ENCODE measurements at regions not wholly inside any gene's neighbourhood (a gene's known extent, or its start where the extent isn't known, plus 50 kb on each side); places are given as distances from the start of the nearest gene placed in this dataset.

GRCh38 chr1:81600878-81601622 is 199.7 kb upstream of the ADGRL2 start:
- 94 to 95% methylated on average over 3 of the region's 3 CpGs for WGBS, 2 experiments
- no peaks in the 10 kb centered on the region for H3K27me3 ChIP-seq (ENCODE audit: control insufficient read depth, insufficient read depth, low read length, poor library complexity, severe bottlenecking)
- no peaks in the 10 kb centered on the region for H3K36me3 ChIP-seq (ENCODE audit: control insufficient read depth, insufficient read depth, low read length)
- H3K9me3 ChIP-seq (ENCODE audit: control insufficient read depth, low read length): no peaks in the 10 kb centered on the region
- no peak overlapping the region for H3K4me3 ChIP-seq (ENCODE audit: insufficient read depth, low read depth, low read length)
- H3K27ac ChIP-seq (ENCODE audit: insufficient read depth, low read depth, low read length, poor library complexity, severe bottlenecking): no peak overlapping the region
- H3K4me1 ChIP-seq (ENCODE audit: control insufficient read depth, insufficient read depth, low read length): peaks cover 4% of the 10 kb centered on the region

GRCh38 chr1:81600363-81600762 is 200.4 kb upstream of the ADGRL2 start:
- Histone ChIP-seq H3K27ac (ENCODE audit: insufficient read depth, low read depth, low read length, poor library complexity, severe bottlenecking) (no peak overlapping the region), H3K27me3 (ENCODE audit: control insufficient read depth, insufficient read depth, low read length, poor library complexity, severe bottlenecking) (no peaks in the 10 kb centered on the region), H3K4me1 (ENCODE audit: control insufficient read depth, insufficient read depth, low read length) (peaks cover 4% of the 10 kb centered on the region), H3K4me3 (ENCODE audit: insufficient read depth, low read depth, low read length) (no peak overlapping the region), H3K36me3 (ENCODE audit: control insufficient read depth, insufficient read depth, low read length) (no peaks in the 10 kb centered on the region), H3K9me3 (ENCODE audit: control insufficient read depth, low read length) (no peaks in the 10 kb centered on the region)
- WGBS, 2 experiments: 96 to 97% methylated on average over 1 of the region's 1 CpG

- Histone ChIP-seq H3K9me3 (ENCODE audit: control insufficient read depth, low read length) (no peaks in the 10 kb centered on the region), H3K36me3 (ENCODE audit: control insufficient read depth, insufficient read depth, low read length) (no peaks in the 10 kb centered on the region), H3K4me1 (ENCODE audit: control insufficient read depth, insufficient read depth, low read length) (peaks cover 4% of the 10 kb centered on the region), H3K4me3 (ENCODE audit: insufficient read depth, low read depth, low read length) (no peak overlapping the region), H3K27me3 (ENCODE audit: control insufficient read depth, insufficient read depth, low read length, poor library complexity, severe bottlenecking) (no peaks in the 10 kb centered on the region), H3K27ac (ENCODE audit: insufficient read depth, low read depth, low read length, poor library complexity, severe bottlenecking) (no peak overlapping the region)
- WGBS, 2 experiments: 94 to 96% methylated on average over 4 of the region's 4 CpGs
Observed at GRCh38 chr1:81598623-81599022, 202.1 kb upstream of the ADGRL2 start.

GRCh38 chr1:81597720-81598426 is 202.9 kb upstream of the ADGRL2 start:
- no peaks in the 10 kb centered on the region for H3K27me3 ChIP-seq (ENCODE audit: control insufficient read depth, insufficient read depth, low read length, poor library complexity, severe bottlenecking)
- no peak overlapping the region for H3K4me3 ChIP-seq (ENCODE audit: insufficient read depth, low read depth, low read length)
- H3K36me3 ChIP-seq (ENCODE audit: control insufficient read depth, insufficient read depth, low read length): no peaks in the 10 kb centered on the region
- WGBS, 2 experiments: 76 to 90% methylated on average over 2 of the region's 3 CpGs
- no peaks in the 10 kb centered on the region for H3K9me3 ChIP-seq (ENCODE audit: control insufficient read depth, low read length)
- no peak overlapping the region for H3K27ac ChIP-seq (ENCODE audit: insufficient read depth, low read depth, low read length, poor library complexity, severe bottlenecking)
- peaks cover 4% of the 10 kb centered on the region for H3K4me1 ChIP-seq (ENCODE audit: control insufficient read depth, insufficient read depth, low read length)

- no peak overlapping the region for H3K4me3 ChIP-seq (ENCODE audit: insufficient read depth, low read depth, low read length)
- H3K9me3 ChIP-seq (ENCODE audit: control insufficient read depth, low read length): no peaks in the 10 kb centered on the region
- H3K36me3 ChIP-seq (ENCODE audit: control insufficient read depth, insufficient read depth, low read length): no peaks in the 10 kb centered on the region
- no peak overlapping the region for H3K27ac ChIP-seq (ENCODE audit: insufficient read depth, low read depth, low read length, poor library complexity, severe bottlenecking)
- no peaks in the 10 kb centered on the region for H3K27me3 ChIP-seq (ENCODE audit: control insufficient read depth, insufficient read depth, low read length, poor library complexity, severe bottlenecking)
- peaks cover 4% of the 10 kb centered on the region for H3K4me1 ChIP-seq (ENCODE audit: control insufficient read depth, insufficient read depth, low read length)
- WGBS, 2 experiments: 90 to 92% methylated on average over 14 of the region's 14 CpGs
Observed at GRCh38 chr1:81596341-81596740, 204.4 kb upstream of the ADGRL2 start.

GRCh38 chr1:81594206-81594605 is 206.5 kb upstream of the ADGRL2 start:
- Histone ChIP-seq H3K36me3 (ENCODE audit: control insufficient read depth, insufficient read depth, low read length) (no peaks in the 10 kb centered on the region), H3K9me3 (ENCODE audit: control insufficient read depth, low read length) (no peaks in the 10 kb centered on the region), H3K27me3 (ENCODE audit: control insufficient read depth, insufficient read depth, low read length, poor library complexity, severe bottlenecking) (no peaks in the 10 kb centered on the region), H3K4me1 (ENCODE audit: control insufficient read depth, insufficient read depth, low read length) (peaks cover 4% of the 10 kb centered on the region), H3K27ac (ENCODE audit: insufficient read depth, low read depth, low read length, poor library complexity, severe bottlenecking) (no peak overlapping the region), H3K4me3 (ENCODE audit: insufficient read depth, low read depth, low read length) (no peak overlapping the region)
- WGBS, 2 experiments: 91 to 96% methylated on average over 1 of the region's 1 CpG

- Histone ChIP-seq H3K4me1 (ENCODE audit: control insufficient read depth, insufficient read depth, low read length) (no peaks in the 10 kb centered on the region), H3K27me3 (ENCODE audit: control insufficient read depth, insufficient read depth, low read length, poor library complexity, severe bottlenecking) (no peaks in the 10 kb centered on the region), H3K9me3 (ENCODE audit: control insufficient read depth, low read length) (no peaks in the 10 kb centered on the region), H3K4me3 (ENCODE audit: insufficient read depth, low read depth, low read length) (no peak overlapping the region), H3K27ac (ENCODE audit: insufficient read depth, low read depth, low read length, poor library complexity, severe bottlenecking) (no peak overlapping the region), H3K36me3 (ENCODE audit: control insufficient read depth, insufficient read depth, low read length) (no peaks in the 10 kb centered on the region)
- WGBS, 2 experiments: 94 to 95% methylated on average over 1 to 2 of the region's 2 CpGs
Observed at GRCh38 chr1:81592233-81592632, 208.5 kb upstream of the ADGRL2 start.

- Histone ChIP-seq H3K27me3 (ENCODE audit: control insufficient read depth, insufficient read depth, low read length, poor library complexity, severe bottlenecking) (no peaks in the 10 kb centered on the region), H3K4me1 (ENCODE audit: control insufficient read depth, insufficient read depth, low read length) (no peaks in the 10 kb centered on the region), H3K27ac (ENCODE audit: insufficient read depth, low read depth, low read length, poor library complexity, severe bottlenecking) (no peak overlapping the region), H3K4me3 (ENCODE audit: insufficient read depth, low read depth, low read length) (no peak overlapping the region), H3K9me3 (ENCODE audit: control insufficient read depth, low read length) (no peaks in the 10 kb centered on the region), H3K36me3 (ENCODE audit: control insufficient read depth, insufficient read depth, low read length) (no peaks in the 10 kb centered on the region)
- WGBS, 2 experiments: 81 to 88% methylated on average over 5 of the region's 5 CpGs
Observed at GRCh38 chr1:81590171-81590570, 210.6 kb upstream of the ADGRL2 start.

- H3K27ac ChIP-seq (ENCODE audit: insufficient read depth, low read depth, low read length, poor library complexity, severe bottlenecking): no peak overlapping the region
- WGBS, 2 experiments: 90 to 96% methylated on average over 3 of the region's 3 CpGs
Observed at GRCh38 chr1:81588149-81588548, 212.6 kb upstream of the ADGRL2 start.

GRCh38 chr1:81587426-81587825 is 213.3 kb upstream of the ADGRL2 start:
- Histone ChIP-seq H3K36me3 (ENCODE audit: control insufficient read depth, insufficient read depth, low read length) (no peaks in the 10 kb centered on the region), H3K27ac (ENCODE audit: insufficient read depth, low read depth, low read length, poor library complexity, severe bottlenecking) (no peak overlapping the region), H3K4me1 (ENCODE audit: control insufficient read depth, insufficient read depth, low read length) (no peaks in the 10 kb centered on the region), H3K4me3 (ENCODE audit: insufficient read depth, low read depth, low read length) (no peak overlapping the region), H3K27me3 (ENCODE audit: control insufficient read depth, insufficient read depth, low read length, poor library complexity, severe bottlenecking) (no peaks in the 10 kb centered on the region), H3K9me3 (ENCODE audit: control insufficient read depth, low read length) (no peaks in the 10 kb centered on the region)
- 91 to 96% methylated on average over 2 of the region's 2 CpGs for WGBS, 2 experiments

More at GRCh38 chr1:81588149-81588548, 212.6 kb upstream of the ADGRL2 start:
- H3K36me3 ChIP-seq (ENCODE audit: control insufficient read depth, insufficient read depth, low read length): no peaks in the 10 kb centered on the region
- no peaks in the 10 kb centered on the region for H3K9me3 ChIP-seq (ENCODE audit: control insufficient read depth, low read length)
- H3K4me1 ChIP-seq (ENCODE audit: control insufficient read depth, insufficient read depth, low read length): no peaks in the 10 kb centered on the region
- no peak overlapping the region for H3K4me3 ChIP-seq (ENCODE audit: insufficient read depth, low read depth, low read length)
- no peaks in the 10 kb centered on the region for H3K27me3 ChIP-seq (ENCODE audit: control insufficient read depth, insufficient read depth, low read length, poor library complexity, severe bottlenecking)
